ENCODE measurements at regions not wholly inside any gene's neighbourhood (a gene's known extent, or its start where the extent isn't known, plus 50 kb on each side); places are given as distances from the start of the nearest gene placed in this dataset.
"Not testable (repeated sequence)": the region's sequence is repeated elsewhere in the genome, so short reads cannot be mapped to it uniquely, and the experiment has no call there.

- Mint-ChIP-seq H3K9me3 (ENCODE audit: unreplicated experiment) (no peaks in the 10 kb centered on the region), H3K27ac (ENCODE audit: unreplicated experiment) (no peak overlapping the region), H3K27me3 (ENCODE audit: unreplicated experiment) (no peaks in the 10 kb centered on the region), H3K4me1 (ENCODE audit: unreplicated experiment) (peaks cover 4% of the 10 kb centered on the region), H3K36me3 (ENCODE audit: low read depth, unreplicated experiment) (no peaks in the 10 kb centered on the region), H3K4me3 (ENCODE audit: unreplicated experiment) (no peak overlapping the region)
- no peak for TF ChIP-seq CTCF (IDR thresholded peaks at IDR 0.05; ENCODE audit: unreplicated experiment)
- DNase-seq (ENCODE audit: low spot score): no peak
These were observed 1425.2 kb downstream of the CDY2B start for GRCh38 chrY:16454799-16455198.

GRCh38 chrY:16446152-16446551 is 1433.9 kb downstream of the CDY2B start:
- Mint-ChIP-seq H3K36me3 (ENCODE audit: low read depth, unreplicated experiment) (no peaks in the 10 kb centered on the region), H3K27me3 (ENCODE audit: unreplicated experiment) (no peaks in the 10 kb centered on the region), H3K4me3 (ENCODE audit: unreplicated experiment) (no peak overlapping the region), H3K4me1 (ENCODE audit: unreplicated experiment) (no peaks in the 10 kb centered on the region), H3K9me3 (ENCODE audit: unreplicated experiment) (no peaks in the 10 kb centered on the region), H3K27ac (ENCODE audit: unreplicated experiment) (no peak overlapping the region)
- DNase-seq (ENCODE audit: low spot score): no peak
- no peak for TF ChIP-seq CTCF (IDR thresholded peaks at IDR 0.05; ENCODE audit: unreplicated experiment)

- H3K27ac Mint-ChIP-seq (ENCODE audit: unreplicated experiment); H3K27me3 Mint-ChIP-seq (ENCODE audit: unreplicated experiment); H3K9me3 Mint-ChIP-seq (ENCODE audit: unreplicated experiment); H3K4me1 Mint-ChIP-seq (ENCODE audit: unreplicated experiment); H3K36me3 Mint-ChIP-seq (ENCODE audit: low read depth, unreplicated experiment); H3K4me3 Mint-ChIP-seq (ENCODE audit: unreplicated experiment); DNase-seq (ENCODE audit: low spot score): not testable (repeated sequence)
These were observed 1470.7 kb downstream of the CDY2B start for GRCh38 chrY:16409206-16409923.

GRCh38 chrY:16379458-16379857 is 1500.6 kb downstream of the CDY2B start:
- DNase-seq (ENCODE audit: low spot score); H3K27me3 Mint-ChIP-seq (ENCODE audit: unreplicated experiment); H3K36me3 Mint-ChIP-seq (ENCODE audit: low read depth, unreplicated experiment): not testable (repeated sequence)

GRCh38 chrY:16341592-16341991 is 1538.4 kb downstream of the CDY2B start:
- not testable (repeated sequence) for H3K4me3 Mint-ChIP-seq (ENCODE audit: unreplicated experiment); H3K27me3 Mint-ChIP-seq (ENCODE audit: unreplicated experiment); H3K27ac Mint-ChIP-seq (ENCODE audit: unreplicated experiment); H3K4me1 Mint-ChIP-seq (ENCODE audit: unreplicated experiment); H3K9me3 Mint-ChIP-seq (ENCODE audit: unreplicated experiment); DNase-seq (ENCODE audit: low spot score); H3K36me3 Mint-ChIP-seq (ENCODE audit: low read depth, unreplicated experiment)

More at GRCh38 chrY:16379458-16379857, 1500.6 kb downstream of the CDY2B start:
- H3K27ac Mint-ChIP-seq (ENCODE audit: unreplicated experiment); H3K4me1 Mint-ChIP-seq (ENCODE audit: unreplicated experiment); H3K4me3 Mint-ChIP-seq (ENCODE audit: unreplicated experiment); H3K9me3 Mint-ChIP-seq (ENCODE audit: unreplicated experiment): not testable (repeated sequence)

- not testable (repeated sequence) for H3K4me3 Mint-ChIP-seq (ENCODE audit: unreplicated experiment); H3K4me1 Mint-ChIP-seq (ENCODE audit: unreplicated experiment); H3K27ac Mint-ChIP-seq (ENCODE audit: unreplicated experiment); H3K9me3 Mint-ChIP-seq (ENCODE audit: unreplicated experiment); DNase-seq (ENCODE audit: low spot score); H3K36me3 Mint-ChIP-seq (ENCODE audit: low read depth, unreplicated experiment); H3K27me3 Mint-ChIP-seq (ENCODE audit: unreplicated experiment)
These were observed 1549.8 kb downstream of the CDY2B start for GRCh38 chrY:16330032-16330758.

GRCh38 chrY:16329135-16329820 is 1550.7 kb downstream of the CDY2B start:
- DNase-seq (ENCODE audit: low spot score); H3K27ac Mint-ChIP-seq (ENCODE audit: unreplicated experiment): not testable (repeated sequence)

More at GRCh38 chrY:16329135-16329820, 1550.7 kb downstream of the CDY2B start:
- not testable (repeated sequence) for H3K9me3 Mint-ChIP-seq (ENCODE audit: unreplicated experiment); H3K36me3 Mint-ChIP-seq (ENCODE audit: low read depth, unreplicated experiment); H3K27me3 Mint-ChIP-seq (ENCODE audit: unreplicated experiment); H3K4me3 Mint-ChIP-seq (ENCODE audit: unreplicated experiment); H3K4me1 Mint-ChIP-seq (ENCODE audit: unreplicated experiment)
